ENCODE measurements at regions not wholly inside any gene's neighbourhood (a gene's known extent, or its start where the extent isn't known, plus 50 kb on each side); places are given as distances from the start of the nearest gene placed in this dataset.
"Not testable (repeated sequence)": the region's sequence is repeated elsewhere in the genome, so short reads cannot be mapped to it uniquely, and the experiment has no call there.

GRCh38 chr4:103982454-103982853, 262.7 kb upstream of the TACR3 start:
- no peak for DNase-seq

GRCh38 chr4:103948244-103949018, 228.6 kb upstream of the TACR3 start:
- no peak for DNase-seq

DNA sequence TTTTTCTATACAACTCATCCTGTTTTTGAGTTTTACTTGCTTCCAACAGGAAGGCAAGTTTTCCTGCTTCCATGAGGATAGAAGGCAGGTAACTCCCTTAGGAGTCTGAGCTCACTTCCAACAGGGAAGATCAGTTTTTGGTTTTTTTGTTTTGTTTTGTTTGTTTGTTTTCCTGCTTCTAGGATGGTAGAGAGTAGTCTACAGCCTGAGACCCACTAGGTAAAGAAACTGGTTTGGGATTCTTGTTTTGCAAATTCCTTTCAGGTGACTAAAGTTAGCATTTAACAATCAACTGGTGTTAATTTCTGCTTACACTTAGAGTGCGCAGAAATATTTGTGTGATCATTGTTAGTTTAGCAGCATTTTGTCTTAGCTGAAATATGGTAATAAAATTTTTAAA, 227.8 kb upstream of the TACR3 start:
- DNase-seq, result no peak

GRCh38 chr4:103946621-103947268, 227.0 kb upstream of the TACR3 start:
- not testable (repeated sequence) for DNase-seq

GRCh38 chr4:103938488-103938887, 218.7 kb upstream of the TACR3 start:
- no peak for DNase-seq

DNA sequence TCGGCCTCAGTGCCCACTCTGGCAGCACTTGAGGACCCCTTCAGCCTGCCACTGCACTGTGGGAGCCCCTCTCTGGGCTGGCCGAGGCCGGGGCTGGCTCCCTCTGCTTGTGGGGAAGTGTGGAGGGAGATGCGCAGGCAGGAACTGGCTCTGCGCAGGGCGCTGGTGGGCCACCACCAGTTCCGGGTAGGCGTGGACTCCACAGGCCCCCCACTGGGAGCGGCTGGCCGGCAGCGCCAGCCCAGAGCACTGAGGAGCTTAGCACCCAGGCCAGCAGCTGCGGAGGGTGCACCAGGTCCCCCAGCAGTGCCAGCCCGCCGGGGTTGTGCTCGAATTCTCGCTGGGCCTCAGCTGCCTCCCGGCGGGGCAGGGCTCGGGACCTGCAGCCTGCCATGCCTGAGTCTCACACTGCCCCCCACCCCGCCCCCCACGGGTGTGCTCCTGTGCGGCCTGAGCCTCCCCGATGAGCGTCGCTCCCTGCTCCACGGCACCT, 216.9 kb upstream of the TACR3 start:
- DNase-seq, result no peak

- DNase-seq, result peak; percentile 54
Observed at GRCh38 chr4:103934178-103934789, 214.5 kb upstream of the TACR3 start.

- DNase-seq, result no peak
Observed at GRCh38 chr4:103928370-103928769, 208.6 kb upstream of the TACR3 start.

DNA sequence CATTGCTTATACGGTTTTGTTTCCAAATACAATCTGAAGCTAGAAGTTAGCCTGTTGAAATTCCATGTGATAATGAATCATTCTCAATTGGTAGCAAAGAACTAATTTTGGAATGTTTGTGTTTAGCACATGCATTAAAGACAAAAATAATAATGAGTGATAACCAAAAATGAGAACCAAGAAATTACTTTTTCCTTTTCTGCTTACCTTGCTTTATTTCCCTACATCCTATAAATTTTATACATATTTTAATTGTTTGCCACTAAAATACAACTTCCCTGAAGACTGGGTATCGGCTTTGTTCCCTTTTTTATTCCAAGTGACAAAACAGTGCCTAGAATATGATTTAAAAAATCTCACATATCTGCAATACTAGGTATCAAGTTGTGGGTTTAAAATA, 203.8 kb upstream of the TACR3 start:
- DNase-seq, result no peak

GRCh38 chr4:103918214-103918613, 198.4 kb upstream of the TACR3 start:
- DNase-seq, result no peak

DNA sequence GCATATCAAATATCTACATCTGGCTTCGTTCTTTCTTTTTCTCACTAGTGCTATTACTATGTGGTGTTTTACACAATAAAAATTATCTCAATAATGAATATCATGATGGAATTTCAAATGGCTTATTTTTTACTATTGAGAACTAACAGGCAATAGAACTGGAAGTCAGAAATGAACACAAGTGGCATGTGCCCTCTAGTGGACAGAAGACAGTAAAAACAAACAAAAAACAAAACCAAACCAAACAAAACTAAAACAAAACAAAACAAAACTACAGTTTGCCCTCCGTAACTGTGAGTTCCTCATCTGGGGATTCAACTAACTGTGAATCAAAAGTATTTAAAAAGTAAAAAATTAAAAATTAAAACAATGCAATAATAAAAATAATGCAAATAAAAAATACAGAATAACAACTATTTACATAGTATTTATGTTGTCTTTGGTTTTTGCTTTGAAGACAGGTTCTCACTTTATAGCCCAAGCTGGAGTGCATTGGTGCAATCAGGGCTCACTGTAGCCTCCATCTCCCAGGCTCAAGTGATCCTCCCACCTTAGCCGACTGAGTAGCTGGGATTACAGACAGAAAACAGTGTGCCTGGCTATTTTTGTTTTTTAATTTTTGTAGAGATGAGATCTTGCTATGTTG, 195.6 kb upstream of the TACR3 start:
- peak; percentile 36 for DNase-seq

DNA sequence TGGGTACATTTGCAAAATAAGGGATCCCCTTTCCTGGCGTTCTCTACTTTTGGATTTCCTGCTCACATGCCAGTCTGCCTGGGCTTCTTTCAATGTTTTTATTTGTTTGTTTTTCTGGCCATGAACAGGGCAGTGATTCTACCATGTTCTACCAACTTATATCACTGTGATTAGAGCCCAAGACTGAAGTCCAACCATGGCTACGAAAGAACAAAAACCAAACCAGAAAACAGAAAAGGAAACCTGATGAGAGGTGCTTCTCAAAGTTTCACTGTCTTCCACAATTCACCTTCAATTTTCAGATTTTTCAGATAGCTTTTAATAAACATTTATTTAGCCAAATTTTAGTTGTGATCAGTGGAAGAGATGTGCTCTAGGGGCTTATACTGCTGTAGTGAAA, 187.6 kb upstream of the TACR3 start:
- no peak for DNase-seq

- DNase-seq, result no peak
Observed at GRCh38 chr4:103904123-103904522, 184.3 kb upstream of the TACR3 start.

DNA sequence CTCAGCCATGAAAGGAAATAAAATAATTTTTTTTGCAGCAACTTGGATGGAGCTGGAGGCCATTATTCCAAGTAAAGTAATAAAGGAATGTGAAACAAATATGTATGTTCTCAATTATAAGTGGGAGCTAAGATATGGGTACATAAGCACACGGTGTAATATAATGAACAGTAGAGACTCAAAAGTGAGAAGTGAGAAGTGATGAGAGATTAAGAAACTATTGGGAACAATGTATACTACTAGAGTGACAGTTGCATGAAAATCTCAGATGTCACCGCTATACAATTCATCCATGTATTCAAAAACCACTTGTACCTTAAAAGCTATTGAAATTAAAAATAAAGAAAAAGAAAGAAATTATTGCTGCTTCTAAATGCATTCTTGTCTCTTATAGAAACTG, 182.9 kb upstream of the TACR3 start:
- DNase-seq, result no peak

- no peak for DNase-seq
Observed at GRCh38 chr4:103895876-103896465, 176.2 kb upstream of the TACR3 start.

- no peak for DNase-seq
Observed at GRCh38 chr4:103892586-103892985, 172.8 kb upstream of the TACR3 start.

- no peak for DNase-seq
Observed at GRCh38 chr4:103887191-103887590, 167.4 kb upstream of the TACR3 start.

- no peak for DNase-seq
Observed at GRCh38 chr4:103885152-103885551, 165.4 kb upstream of the TACR3 start.

DNA sequence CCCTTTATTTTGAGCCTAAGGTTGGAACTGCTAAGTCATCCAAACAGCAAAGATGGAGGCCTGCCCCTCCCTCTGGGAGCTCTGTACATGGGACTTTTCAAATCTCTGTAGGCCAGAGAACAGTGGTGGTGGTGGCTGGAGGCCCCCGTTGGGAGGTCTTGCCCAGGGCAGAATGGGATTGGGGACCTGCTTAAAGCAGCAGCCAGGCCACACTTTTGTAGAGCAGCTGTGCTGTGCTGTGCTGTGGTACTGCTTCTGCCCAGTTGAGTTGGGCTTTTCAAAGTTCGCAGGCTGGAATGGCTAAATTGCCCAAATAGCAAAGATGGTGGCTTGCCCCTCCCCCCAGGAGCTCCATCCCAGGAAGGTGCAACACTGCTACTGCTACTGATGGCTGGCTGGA, 147.5 kb upstream of the TACR3 start:
- DNase-seq, result no peak

GRCh38 chr4:103853627-103854026, 133.8 kb upstream of the TACR3 start:
- DNase-seq, result no peak

- no peak for DNase-seq
Observed at GRCh38 chr4:103853146-103853545, 133.4 kb upstream of the TACR3 start.

DNA sequence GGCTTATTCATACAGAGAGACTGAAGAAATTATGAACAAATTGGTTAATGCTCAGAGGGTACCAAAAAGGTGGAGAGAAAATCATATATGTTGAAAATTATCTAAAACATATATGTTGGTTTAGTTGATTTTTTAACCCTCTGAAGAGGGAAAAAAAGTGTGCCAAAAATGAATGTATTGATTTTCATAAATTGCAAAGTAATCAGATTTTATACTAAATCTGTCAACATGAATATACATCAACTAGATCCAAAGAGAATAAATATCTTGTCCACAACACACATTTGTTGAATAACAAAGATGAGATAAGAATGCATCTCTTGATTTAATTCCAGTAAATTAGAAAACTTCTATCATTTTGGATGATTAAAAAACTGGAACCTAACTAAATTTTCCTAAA, 125.3 kb upstream of the TACR3 start:
- DNase-seq, result no peak

DNA sequence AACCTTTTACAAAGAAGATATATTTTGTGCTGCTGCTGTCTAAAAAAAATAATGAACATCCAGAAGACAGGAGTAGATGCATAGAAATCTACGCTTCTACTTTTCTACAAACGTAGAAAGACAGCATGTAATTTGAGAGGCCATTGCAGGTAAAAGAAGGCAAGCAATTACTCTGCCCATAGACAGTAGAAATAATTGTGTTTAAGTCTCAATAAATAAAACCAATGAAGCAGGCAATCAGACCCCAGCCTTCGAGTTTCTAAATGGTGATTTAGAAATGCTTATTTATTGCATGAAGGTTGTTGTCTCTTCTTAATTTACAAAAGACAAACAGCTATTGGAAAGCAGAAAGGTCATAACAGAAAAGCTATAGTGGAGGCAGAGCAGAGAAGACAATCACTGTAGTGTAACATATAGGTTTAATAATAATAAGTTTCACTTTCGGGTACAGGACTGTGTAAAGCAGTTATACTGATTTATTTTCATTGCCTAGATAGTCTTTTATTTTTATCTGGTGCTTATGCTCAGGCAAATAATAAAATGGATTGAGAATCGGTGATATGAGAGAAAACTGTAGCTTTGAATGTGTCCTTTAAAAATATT, 123.0 kb upstream of the TACR3 start:
- DNase-seq, result no peak
